GM12892 (cell line): ENCODE measurements at regions not wholly inside any gene's neighbourhood (a gene's known extent, or its start where the extent isn't known, plus 50 kb on each side); places are given as distances from the start of the nearest gene placed in this dataset.
"Not testable (repeated sequence)": the region's sequence is repeated elsewhere in the genome, so short reads cannot be mapped to it uniquely, and the experiment has no call there.

ENCODE experiments used
- POLR2A ChIP-seq: IDR thresholded peaks from 2 replicates; pipeline ENCODE4 v1.6.1; 2011; ENCODE audit warnings: low read depth, low read length, control low read depth
- POLR2AphosphoS5 ChIP-seq: IDR thresholded peaks from 2 replicates; pipeline ENCODE4 v1.6.1; 2011; ENCODE audit warnings: low read depth, low read length, control low read depth
- TAF1 ChIP-seq: IDR thresholded peaks from 2 replicates; pipeline ENCODE4 v1.6.1; 2011; ENCODE audit warnings: low read depth, mild to moderate bottlenecking, control low read depth, low read length, borderline replicate concordance

DNA sequence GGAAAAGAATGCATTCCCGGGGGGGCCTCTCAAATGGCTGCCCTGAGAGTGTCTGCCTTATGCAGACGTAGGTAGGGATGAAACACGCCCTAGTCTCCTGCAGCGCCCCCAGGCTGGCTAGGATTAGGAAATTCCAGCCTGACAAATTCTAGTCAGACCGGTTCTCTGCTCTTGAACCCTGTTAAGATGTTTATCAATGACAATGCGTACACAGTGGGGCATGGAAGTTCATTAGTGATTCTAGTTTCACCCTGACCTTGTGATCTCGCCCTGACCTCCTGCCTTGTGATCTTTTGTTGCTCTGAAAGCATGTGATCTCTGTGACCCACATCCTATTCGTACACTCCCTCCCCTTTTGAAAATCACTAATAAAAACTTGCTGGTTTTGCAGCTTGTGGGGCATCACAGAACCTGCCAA is 88.7 kb downstream of the MAP3K8 start:
- TF ChIP-seq POLR2A, TAF1, POLR2AphosphoS5: not testable (repeated sequence)
